Activated T-helper 2 cell treated with anti-CD3 and anti-CD28 coated beads, Interferon-gamma antibody, Interleukin-2, Interleukin-4, amounts not matched to agents 10 μg/mL and 5 μg/mL and 100 μg/mL, durations not matched to agents 14 hours and 24 hours and 36 hours (primary cell): ENCODE measurements at regions not wholly inside any gene's neighbourhood (a gene's known extent, or its start where the extent isn't known, plus 50 kb on each side); places are given as distances from the start of the nearest gene placed in this dataset.
"Not testable (repeated sequence)": the region's sequence is repeated elsewhere in the genome, so short reads cannot be mapped to it uniquely, and the experiment has no call there.

Experiments used
- DNase-seq: peaks from one replicate; pipeline ENCODE4 v3.0.0; 2021; ENCODE audit warnings: low spot score
- H3K27ac Mint-ChIP-seq: one replicate; pipeline ENCODE4 v1.8.0; 2021; ENCODE audit warnings: mixed read lengths
- H3K27me3 Mint-ChIP-seq: one replicate; pipeline ENCODE4 v1.8.0; 2021; ENCODE audit warnings: low read depth, mixed read lengths
- H3K36me3 Mint-ChIP-seq: one replicate; pipeline ENCODE4 v1.8.0; 2021; ENCODE audit warnings: low read depth, mixed read lengths
- H3K4me1 Mint-ChIP-seq: one replicate; pipeline ENCODE4 v1.8.0; 2021; ENCODE audit warnings: low read depth, mixed read lengths
- H3K4me3 Mint-ChIP-seq: one replicate; pipeline ENCODE4 v1.8.0; 2021; ENCODE audit warnings: low read depth, mild to moderate bottlenecking, moderate library complexity, mixed read lengths
- H3K9me3 Mint-ChIP-seq: one replicate; pipeline ENCODE4 v1.8.0; 2021; ENCODE audit warnings: mixed read lengths
- intact Hi-C: fragments of 100-400 bp; cut with micrococcal nuclease; formaldehyde crosslinking; loops from one replicate; pipeline ENCODE4 v1.15.1; 2023

GRCh38 chr1:57536749-57537423, 113.0 kb upstream of the DAB1 start:
- intact Hi-C loops = no loop called here
- Mint-ChIP-seq H3K36me3 (no peaks in the 10 kb centered on the region), H3K9me3 (no peaks in the 10 kb centered on the region), H3K27ac (no peak overlapping the region), H3K4me1 (no peaks in the 10 kb centered on the region), H3K27me3 (no peaks in the 10 kb centered on the region), H3K4me3 (no peak overlapping the region)
- DNase-seq = no peak

GRCh38 chr1:57532299-57532698, 108.4 kb upstream of the DAB1 start:
- intact Hi-C loops = no loop called here
- no peak overlapping the region for H3K4me3 Mint-ChIP-seq
- no peak for DNase-seq
- no peak overlapping the region for H3K27ac Mint-ChIP-seq
- peaks cover 5% of the 10 kb centered on the region for H3K9me3 Mint-ChIP-seq
- H3K36me3 Mint-ChIP-seq = no peaks in the 10 kb centered on the region
- H3K27me3 Mint-ChIP-seq = no peaks in the 10 kb centered on the region
- no peaks in the 10 kb centered on the region for H3K4me1 Mint-ChIP-seq

GRCh38 chr1:57530911-57531260, 107.0 kb upstream of the DAB1 start:
- H3K27me3 Mint-ChIP-seq, DNase-seq, H3K9me3 Mint-ChIP-seq, intact Hi-C loops, H3K36me3 Mint-ChIP-seq, H3K27ac Mint-ChIP-seq, H3K4me3 Mint-ChIP-seq, H3K4me1 Mint-ChIP-seq: not testable (repeated sequence)

GRCh38 chr1:57530206-57530910, 106.5 kb upstream of the DAB1 start:
- intact Hi-C loops = no loop called here
- DNase-seq = no peak
- peaks cover 5% of the 10 kb centered on the region for H3K9me3 Mint-ChIP-seq
- no peaks in the 10 kb centered on the region for H3K27me3 Mint-ChIP-seq
- no peak overlapping the region for H3K4me3 Mint-ChIP-seq
- no peaks in the 10 kb centered on the region for H3K4me1 Mint-ChIP-seq
- H3K27ac Mint-ChIP-seq = no peak overlapping the region
- no peaks in the 10 kb centered on the region for H3K36me3 Mint-ChIP-seq

GRCh38 chr1:57522575-57522974, 98.7 kb upstream of the DAB1 start:
- no peak overlapping the region for H3K27ac Mint-ChIP-seq
- H3K4me3 Mint-ChIP-seq = no peak overlapping the region
- no peaks in the 10 kb centered on the region for H3K4me1 Mint-ChIP-seq
- intact Hi-C loops = no loop called here
- no peaks in the 10 kb centered on the region for H3K27me3 Mint-ChIP-seq
- no peaks in the 10 kb centered on the region for H3K36me3 Mint-ChIP-seq
- H3K9me3 Mint-ChIP-seq = no peaks in the 10 kb centered on the region
- DNase-seq = no peak

- no peak for DNase-seq
- no peaks in the 10 kb centered on the region for H3K36me3 Mint-ChIP-seq
- no peaks in the 10 kb centered on the region for H3K4me1 Mint-ChIP-seq
- H3K9me3 Mint-ChIP-seq = no peaks in the 10 kb centered on the region
- H3K4me3 Mint-ChIP-seq = no peak overlapping the region
- no peak overlapping the region for H3K27ac Mint-ChIP-seq
- intact Hi-C loops = no loop called here
- H3K27me3 Mint-ChIP-seq = no peaks in the 10 kb centered on the region
These were observed 97.1 kb upstream of the DAB1 start for GRCh38 chr1:57520743-57521515.

- Mint-ChIP-seq H3K9me3 (no peaks in the 10 kb centered on the region), H3K27me3 (no peaks in the 10 kb centered on the region), H3K36me3 (no peaks in the 10 kb centered on the region), H3K27ac (no peak overlapping the region), H3K4me3 (no peak overlapping the region), H3K4me1 (no peaks in the 10 kb centered on the region)
- intact Hi-C loops = no loop called here
- no peak for DNase-seq
These were observed 94.6 kb upstream of the DAB1 start for GRCh38 chr1:57518496-57518895.

- H3K4me1 Mint-ChIP-seq = no peaks in the 10 kb centered on the region
- no peaks in the 10 kb centered on the region for H3K27me3 Mint-ChIP-seq
- no peak for DNase-seq
- H3K9me3 Mint-ChIP-seq = no peaks in the 10 kb centered on the region
- H3K27ac Mint-ChIP-seq = no peak overlapping the region
- H3K4me3 Mint-ChIP-seq = no peak overlapping the region
- intact Hi-C loops = no loop called here
- no peaks in the 10 kb centered on the region for H3K36me3 Mint-ChIP-seq
These were observed 93.9 kb upstream of the DAB1 start for GRCh38 chr1:57517587-57518374.

- H3K9me3 Mint-ChIP-seq = no peaks in the 10 kb centered on the region
- no peaks in the 10 kb centered on the region for H3K36me3 Mint-ChIP-seq
- no peaks in the 10 kb centered on the region for H3K4me1 Mint-ChIP-seq
- H3K27me3 Mint-ChIP-seq = no peaks in the 10 kb centered on the region
- intact Hi-C loops = no loop called here
- no peak overlapping the region for H3K27ac Mint-ChIP-seq
- no peak for DNase-seq
- H3K4me3 Mint-ChIP-seq = no peak overlapping the region
These were observed 88.5 kb upstream of the DAB1 start for GRCh38 chr1:57512386-57512785.

- Mint-ChIP-seq H3K4me1 (no peaks in the 10 kb centered on the region), H3K4me3 (no peak overlapping the region), H3K27ac (no peak overlapping the region), H3K36me3 (no peaks in the 10 kb centered on the region), H3K9me3 (no peaks in the 10 kb centered on the region), H3K27me3 (no peaks in the 10 kb centered on the region)
- no peak for DNase-seq
- intact Hi-C loops = no loop called here
These were observed 83.1 kb upstream of the DAB1 start for GRCh38 chr1:57506941-57507340.

- Mint-ChIP-seq H3K27ac (no peak overlapping the region), H3K36me3 (no peaks in the 10 kb centered on the region), H3K4me1 (no peaks in the 10 kb centered on the region), H3K4me3 (no peak overlapping the region), H3K27me3 (no peaks in the 10 kb centered on the region), H3K9me3 (no peaks in the 10 kb centered on the region)
- intact Hi-C loops = no loop called here
- DNase-seq = no peak
These were observed 79.5 kb upstream of the DAB1 start for GRCh38 chr1:57503337-57503736.

GRCh38 chr1:57500136-57500830, 76.4 kb upstream of the DAB1 start:
- Mint-ChIP-seq H3K4me3 (no peak overlapping the region), H3K27ac (no peak overlapping the region), H3K9me3 (no peaks in the 10 kb centered on the region), H3K36me3 (no peaks in the 10 kb centered on the region), H3K27me3 (no peaks in the 10 kb centered on the region), H3K4me1 (no peaks in the 10 kb centered on the region)
- intact Hi-C loops = no loop called here
- DNase-seq = no peak
